GM12865 (cell line): ENCODE measurements at regions not wholly inside any gene's neighbourhood (a gene's known extent, or its start where the extent isn't known, plus 50 kb on each side); places are given as distances from the start of the nearest gene placed in this dataset.

Source experiments
- DNase-seq: peaks from one replicate; pipeline ENCODE4 v3.0.0; 2010; ENCODE audit warnings: low read depth
- H3K4me3 ChIP-seq: 2 replicates; pipeline ENCODE4 v1.5.1; 2011; ENCODE audit warnings: mild to moderate bottlenecking, low read depth, low read length, control low read depth
- TF ChIP-seq, protein P1 (sequence below): IDR thresholded peaks from 2 replicates; pipeline ENCODE4 v1.5.1; 2011; ENCODE audit warnings: low read length, control low read depth, low read depth, inconsistent platforms; ENCODE audit not compliant: insufficient read depth; ENCODE audit errors: missing control alignments

GRCh38 chr13:33932769-33933406, 114.9 kb downstream of the RFC3 start:
- TF ChIP-seq, protein P1, sequence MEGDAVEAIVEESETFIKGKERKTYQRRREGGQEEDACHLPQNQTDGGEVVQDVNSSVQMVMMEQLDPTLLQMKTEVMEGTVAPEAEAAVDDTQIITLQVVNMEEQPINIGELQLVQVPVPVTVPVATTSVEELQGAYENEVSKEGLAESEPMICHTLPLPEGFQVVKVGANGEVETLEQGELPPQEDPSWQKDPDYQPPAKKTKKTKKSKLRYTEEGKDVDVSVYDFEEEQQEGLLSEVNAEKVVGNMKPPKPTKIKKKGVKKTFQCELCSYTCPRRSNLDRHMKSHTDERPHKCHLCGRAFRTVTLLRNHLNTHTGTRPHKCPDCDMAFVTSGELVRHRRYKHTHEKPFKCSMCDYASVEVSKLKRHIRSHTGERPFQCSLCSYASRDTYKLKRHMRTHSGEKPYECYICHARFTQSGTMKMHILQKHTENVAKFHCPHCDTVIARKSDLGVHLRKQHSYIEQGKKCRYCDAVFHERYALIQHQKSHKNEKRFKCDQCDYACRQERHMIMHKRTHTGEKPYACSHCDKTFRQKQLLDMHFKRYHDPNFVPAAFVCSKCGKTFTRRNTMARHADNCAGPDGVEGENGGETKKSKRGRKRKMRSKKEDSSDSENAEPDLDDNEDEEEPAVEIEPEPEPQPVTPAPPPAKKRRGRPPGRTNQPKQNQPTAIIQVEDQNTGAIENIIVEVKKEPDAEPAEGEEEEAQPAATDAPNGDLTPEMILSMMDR, result no peak
- no peak for DNase-seq
- H3K4me3 ChIP-seq, result no peak overlapping the region

DNA sequence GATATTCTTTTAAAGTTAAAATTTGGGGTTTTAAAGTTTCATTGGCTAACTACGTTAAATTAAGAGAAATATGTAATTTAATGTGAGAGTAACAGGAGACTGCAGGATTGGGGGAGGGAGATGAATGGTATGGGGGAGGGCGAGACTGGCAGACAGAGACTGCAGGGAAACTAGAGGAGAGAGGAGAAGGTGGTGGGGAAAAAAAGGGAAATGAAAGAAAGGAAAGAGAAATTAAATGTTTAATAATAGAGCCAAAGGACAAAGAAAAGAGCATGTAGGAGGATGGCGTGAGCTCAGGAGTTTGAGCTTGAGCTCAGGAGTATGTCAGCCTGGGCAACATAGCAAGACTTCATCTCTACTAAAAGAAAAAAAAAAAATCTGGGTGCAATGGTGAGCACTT, 115.9 kb downstream of the RFC3 start:
- no peak overlapping the region for H3K4me3 ChIP-seq
- no peak for DNase-seq
- TF ChIP-seq, protein P1, result no peak

DNA sequence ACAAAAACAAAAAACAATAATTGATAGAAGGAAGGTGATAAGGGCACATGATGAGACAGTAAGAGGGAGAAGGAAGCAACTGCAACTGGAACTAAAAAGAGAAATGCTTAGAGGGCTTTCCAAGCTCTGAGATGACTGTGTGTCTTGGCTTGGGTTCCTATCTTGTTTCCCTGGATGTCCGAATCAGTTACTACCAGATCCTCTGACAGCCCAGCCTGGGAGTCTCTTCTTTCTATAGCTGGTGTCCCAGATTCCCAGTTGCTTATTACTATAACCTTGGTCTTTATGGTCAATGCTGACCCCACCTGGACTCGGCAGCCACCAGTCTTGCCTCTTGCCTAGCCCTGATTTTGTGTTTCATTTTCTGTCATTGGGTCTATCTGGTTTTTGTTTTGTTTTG, 116.4 kb downstream of the RFC3 start:
- TF ChIP-seq, protein P1, result no peak
- DNase-seq, result no peak
- H3K4me3 ChIP-seq, result no peak overlapping the region

DNA sequence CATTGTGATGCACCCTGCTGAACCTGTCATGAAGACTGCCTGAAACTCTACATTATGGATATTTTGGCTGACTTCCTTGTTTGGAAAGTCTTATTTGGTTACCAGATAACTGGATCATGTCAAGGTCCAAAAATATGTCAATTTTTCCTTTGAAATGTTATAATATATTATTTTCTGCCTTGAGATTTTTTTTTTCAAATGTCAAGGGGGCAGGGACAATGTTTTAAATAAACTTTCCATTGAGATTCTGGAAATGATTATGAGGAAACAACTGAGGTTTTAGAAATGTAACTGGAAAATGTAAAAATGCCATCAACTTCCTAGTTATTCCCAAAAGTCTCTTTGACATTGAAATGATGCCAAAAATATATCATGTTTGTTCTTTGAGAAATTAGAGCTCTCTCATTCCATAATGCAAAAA, 117.0 kb downstream of the RFC3 start:
- TF ChIP-seq, protein P1, result no peak
- DNase-seq, result no peak
- no peak overlapping the region for H3K4me3 ChIP-seq

DNA sequence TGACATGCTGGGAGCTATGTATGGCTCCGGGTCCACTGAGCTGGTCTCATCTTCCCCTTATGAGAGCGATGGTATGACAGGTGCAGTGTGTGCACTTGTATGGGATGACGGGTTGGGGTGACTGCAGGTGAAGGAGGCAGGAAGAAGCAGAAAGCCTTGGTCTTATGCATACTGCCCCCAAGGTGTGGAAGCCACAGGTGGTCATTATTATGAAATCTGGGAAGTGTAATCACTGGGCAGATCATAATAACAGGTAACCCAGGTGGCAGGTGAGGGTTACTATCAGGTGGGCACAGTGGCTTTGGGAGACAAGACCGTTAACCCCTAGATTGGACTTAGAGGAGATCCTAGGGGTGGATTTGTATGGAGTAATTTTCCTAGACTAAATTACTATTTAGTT, 118.0 kb downstream of the RFC3 start:
- no peak overlapping the region for H3K4me3 ChIP-seq
- no peak for DNase-seq
- TF ChIP-seq, protein P1, result no peak

DNA sequence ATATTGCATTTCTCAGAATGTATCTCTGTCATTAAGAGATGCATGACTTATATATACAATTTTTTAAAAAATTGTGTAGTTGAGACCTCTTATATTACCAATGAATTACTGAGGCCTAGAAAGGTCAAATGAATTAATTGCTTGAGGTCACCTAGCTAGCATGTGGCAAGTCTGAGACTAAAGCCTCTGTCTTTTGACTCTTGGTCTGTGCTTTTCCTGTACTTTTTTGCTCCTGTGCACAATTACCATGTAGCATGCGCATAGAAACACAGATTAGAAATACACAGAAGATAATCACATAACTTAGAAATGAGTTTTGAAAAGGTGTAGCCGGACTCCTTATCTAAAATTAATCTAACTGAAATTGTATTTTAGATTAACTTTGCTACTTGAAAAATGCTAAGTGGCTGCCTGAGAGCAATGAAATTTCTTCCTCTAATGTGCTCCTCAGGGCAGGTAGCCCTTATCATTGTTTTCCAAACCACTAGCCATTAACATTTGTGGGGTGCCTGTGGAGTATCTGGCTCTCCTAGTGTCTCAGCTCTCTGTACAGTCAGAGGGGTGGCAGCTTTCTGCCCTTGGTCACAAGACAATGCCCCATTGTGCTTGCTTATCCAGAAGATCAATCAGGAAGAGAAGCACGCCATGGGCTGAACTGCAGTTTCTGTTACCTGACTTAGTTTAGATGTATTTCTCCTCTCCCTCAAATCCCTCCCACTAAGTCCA, 119.6 kb downstream of the RFC3 start:
- H3K4me3 ChIP-seq, result no peak overlapping the region
- DNase-seq, result no peak
- TF ChIP-seq, protein P1, result no peak
